ENCODE measurements at regions not wholly inside any gene's neighbourhood (a gene's known extent, or its start where the extent isn't known, plus 50 kb on each side); places are given as distances from the start of the nearest gene placed in this dataset.

- no peaks in the 10 kb centered on the region for H3K36me3 ChIP-seq (ENCODE audit: control insufficient read depth, insufficient read depth, low read length)
- ATAC-seq (ENCODE audit: low read depth in 2 of 2) (no peak), DNase-seq (no peak)
- no peaks in the 10 kb centered on the region for H3K4me1 Mint-ChIP-seq
- no peaks in the 10 kb centered on the region for H3K36me3 Mint-ChIP-seq
- no peak overlapping the region for H3K27ac Mint-ChIP-seq
- H3K4me3 ChIP-seq (ENCODE audit: low read depth, low read length): no peak overlapping the region
- peaks cover 0 to 4% of the 10 kb centered on the region in 2 experiments for H3K9me3 ChIP-seq (ENCODE audit: control insufficient read depth in 2 of 2, low read length in 2 of 2)
- no peak overlapping the region for H3K4me3 Mint-ChIP-seq
- H3K9me3 Mint-ChIP-seq: peaks cover 2 to 7% (median 5%) of the 10 kb centered on the region in 7 donors
- no peak overlapping the region for H3K27ac ChIP-seq (ENCODE audit: insufficient read depth, low read length, poor library complexity, severe bottlenecking)
- no peaks in the 10 kb centered on the region for H3K27me3 Mint-ChIP-seq
- H3K4me1 ChIP-seq (ENCODE audit: control insufficient read depth, insufficient read depth, low read length, poor library complexity, severe bottlenecking): no peaks in the 10 kb centered on the region
- H3K27me3 ChIP-seq (ENCODE audit: control insufficient read depth, insufficient read depth, low read length): no peaks in the 10 kb centered on the region
Observed at GRCh38 chr20:55478724-55479450, 526.4 kb downstream of the CBLN4 start.

GRCh38 chr20:55472704-55473103 lies 532.6 kb downstream of the CBLN4 start:
- no peaks in the 10 kb centered on the region for H3K27me3 ChIP-seq (ENCODE audit: control insufficient read depth, insufficient read depth, low read length)

GRCh38 chr20:55471052-55472006 lies 534.0 kb downstream of the CBLN4 start:
- H3K4me1 ChIP-seq (ENCODE audit: control insufficient read depth, insufficient read depth, low read length, poor library complexity, severe bottlenecking): no peaks in the 10 kb centered on the region
- no peaks in the 10 kb centered on the region for H3K27me3 Mint-ChIP-seq
- H3K9me3 Mint-ChIP-seq: peaks cover 2 to 10% (median 9%) of the 10 kb centered on the region in 7 donors
- H3K27me3 ChIP-seq (ENCODE audit: control insufficient read depth, insufficient read depth, low read length): no peaks in the 10 kb centered on the region
- peaks cover 2 to 5% of the 10 kb centered on the region in 2 experiments for H3K9me3 ChIP-seq (ENCODE audit: control insufficient read depth in 2 of 2, low read length in 2 of 2)
- H3K27ac ChIP-seq (ENCODE audit: insufficient read depth, low read length, poor library complexity, severe bottlenecking): no peak overlapping the region
- H3K36me3 ChIP-seq (ENCODE audit: control insufficient read depth, insufficient read depth, low read length): no peaks in the 10 kb centered on the region
- H3K4me3 ChIP-seq (ENCODE audit: low read depth, low read length): no peak overlapping the region
- ATAC-seq (ENCODE audit: low read depth in 2 of 2) (no peak), DNase-seq (no peak)
- H3K27ac Mint-ChIP-seq: no peak overlapping the region
- no peaks in the 10 kb centered on the region for H3K36me3 Mint-ChIP-seq
- H3K4me1 Mint-ChIP-seq: no peaks in the 10 kb centered on the region
- no peak overlapping the region for H3K4me3 Mint-ChIP-seq

More at GRCh38 chr20:55472704-55473103, 532.6 kb downstream of the CBLN4 start:
- no peak overlapping the region for H3K27ac Mint-ChIP-seq
- H3K9me3 Mint-ChIP-seq: peaks cover 2 to 11% (median 7%) of the 10 kb centered on the region in 7 donors
- ATAC-seq (ENCODE audit: low read depth in 2 of 2) (no peak), DNase-seq (no peak)
- no peaks in the 10 kb centered on the region for H3K27me3 Mint-ChIP-seq
- Histone ChIP-seq H3K4me3 (ENCODE audit: low read depth, low read length) (no peak overlapping the region), H3K9me3 (ENCODE audit: control insufficient read depth in 2 of 2, low read length in 2 of 2) (peaks cover 2 to 5% of the 10 kb centered on the region in 2 experiments), H3K27ac (ENCODE audit: insufficient read depth, low read length, poor library complexity, severe bottlenecking) (no peak overlapping the region), H3K4me1 (ENCODE audit: control insufficient read depth, insufficient read depth, low read length, poor library complexity, severe bottlenecking) (no peaks in the 10 kb centered on the region), H3K36me3 (ENCODE audit: control insufficient read depth, insufficient read depth, low read length) (no peaks in the 10 kb centered on the region)
- peak overlapping the region in 1 of 4 donors; percentile 47 for H3K4me3 Mint-ChIP-seq
- H3K36me3 Mint-ChIP-seq: no peaks in the 10 kb centered on the region
- no peaks in the 10 kb centered on the region for H3K4me1 Mint-ChIP-seq

GRCh38 chr20:55469074-55469473 lies 536.2 kb downstream of the CBLN4 start:
- no peaks in the 10 kb centered on the region for H3K27me3 ChIP-seq (ENCODE audit: control insufficient read depth, insufficient read depth, low read length)
- Mint-ChIP-seq H3K27me3 (no peaks in the 10 kb centered on the region), H3K36me3 (no peaks in the 10 kb centered on the region), H3K4me1 (no peaks in the 10 kb centered on the region), H3K9me3 (peaks cover 2 to 16% (median 10%) of the 10 kb centered on the region in 7 donors), H3K27ac (no peak overlapping the region), H3K4me3 (no peak overlapping the region)
- ATAC-seq (ENCODE audit: low read depth in 2 of 2): no peak
- no peak overlapping the region for H3K27ac ChIP-seq (ENCODE audit: insufficient read depth, low read length, poor library complexity, severe bottlenecking)
- peaks cover 4 to 5% of the 10 kb centered on the region in 2 experiments for H3K9me3 ChIP-seq (ENCODE audit: control insufficient read depth in 2 of 2, low read length in 2 of 2)
- DNase-seq: no peak
- no peaks in the 10 kb centered on the region for H3K4me1 ChIP-seq (ENCODE audit: control insufficient read depth, insufficient read depth, low read length, poor library complexity, severe bottlenecking)
- H3K4me3 ChIP-seq (ENCODE audit: low read depth, low read length): no peak overlapping the region
- no peaks in the 10 kb centered on the region for H3K36me3 ChIP-seq (ENCODE audit: control insufficient read depth, insufficient read depth, low read length)

- no peaks in the 10 kb centered on the region for H3K36me3 Mint-ChIP-seq
- H3K27me3 Mint-ChIP-seq: no peaks in the 10 kb centered on the region
- H3K4me1 ChIP-seq (ENCODE audit: control insufficient read depth, insufficient read depth, low read length, poor library complexity, severe bottlenecking): no peaks in the 10 kb centered on the region
- no peak overlapping the region for H3K4me3 Mint-ChIP-seq
- H3K27me3 ChIP-seq (ENCODE audit: control insufficient read depth, insufficient read depth, low read length): no peaks in the 10 kb centered on the region
- no peaks in the 10 kb centered on the region for H3K36me3 ChIP-seq (ENCODE audit: control insufficient read depth, insufficient read depth, low read length)
- H3K27ac ChIP-seq (ENCODE audit: insufficient read depth, low read length, poor library complexity, severe bottlenecking): no peak overlapping the region
- no peak overlapping the region for H3K27ac Mint-ChIP-seq
- peaks cover 1 to 11% (median 6%) of the 10 kb centered on the region in 7 donors for H3K9me3 Mint-ChIP-seq
- no peak for ATAC-seq (ENCODE audit: low read depth in 2 of 2)
- H3K4me1 Mint-ChIP-seq: no peaks in the 10 kb centered on the region
- H3K4me3 ChIP-seq (ENCODE audit: low read depth, low read length): no peak overlapping the region
- peaks cover 0 to 2% of the 10 kb centered on the region in 2 experiments for H3K9me3 ChIP-seq (ENCODE audit: control insufficient read depth in 2 of 2, low read length in 2 of 2)
- no peak for DNase-seq
Observed at GRCh38 chr20:55461519-55461918, 543.8 kb downstream of the CBLN4 start.

- Histone ChIP-seq H3K27ac (ENCODE audit: insufficient read depth, low read length, poor library complexity, severe bottlenecking) (no peak overlapping the region), H3K27me3 (ENCODE audit: control insufficient read depth, insufficient read depth, low read length) (no peaks in the 10 kb centered on the region), H3K4me3 (ENCODE audit: low read depth, low read length) (no peak overlapping the region), H3K9me3 (ENCODE audit: control insufficient read depth in 2 of 2, low read length in 2 of 2) (no peaks in the 10 kb centered on the region), H3K36me3 (ENCODE audit: control insufficient read depth, insufficient read depth, low read length) (no peaks in the 10 kb centered on the region), H3K4me1 (ENCODE audit: control insufficient read depth, insufficient read depth, low read length, poor library complexity, severe bottlenecking) (no peaks in the 10 kb centered on the region)
- Mint-ChIP-seq H3K4me3 (no peak overlapping the region), H3K27ac (no peak overlapping the region), H3K36me3 (no peaks in the 10 kb centered on the region), H3K4me1 (no peaks in the 10 kb centered on the region), H3K9me3 (peaks cover 0 to 12% (median 6%) of the 10 kb centered on the region in 7 donors), H3K27me3 (no peaks in the 10 kb centered on the region)
- ATAC-seq (ENCODE audit: low read depth in 2 of 2): no peak
- DNase-seq: no peak
Observed at GRCh38 chr20:55456316-55456940, 548.9 kb downstream of the CBLN4 start.

- Histone ChIP-seq H3K4me1 (ENCODE audit: control insufficient read depth, insufficient read depth, low read length, poor library complexity, severe bottlenecking) (no peaks in the 10 kb centered on the region), H3K36me3 (ENCODE audit: control insufficient read depth, insufficient read depth, low read length) (no peaks in the 10 kb centered on the region), H3K9me3 (ENCODE audit: control insufficient read depth in 2 of 2, low read length in 2 of 2) (peaks cover 0 to 2% of the 10 kb centered on the region in 2 experiments), H3K27me3 (ENCODE audit: control insufficient read depth, insufficient read depth, low read length) (no peaks in the 10 kb centered on the region), H3K4me3 (ENCODE audit: low read depth, low read length) (no peak overlapping the region), H3K27ac (ENCODE audit: insufficient read depth, low read length, poor library complexity, severe bottlenecking) (no peak overlapping the region)
- peaks cover 1 to 27% (median 12%) of the 10 kb centered on the region in 7 donors for H3K9me3 Mint-ChIP-seq
- no peak overlapping the region for H3K4me3 Mint-ChIP-seq
- DNase-seq: no peak
- H3K36me3 Mint-ChIP-seq: no peaks in the 10 kb centered on the region
- H3K4me1 Mint-ChIP-seq: no peaks in the 10 kb centered on the region
- no peaks in the 10 kb centered on the region for H3K27me3 Mint-ChIP-seq
- ATAC-seq (ENCODE audit: low read depth in 2 of 2): no peak
- no peak overlapping the region for H3K27ac Mint-ChIP-seq
Observed at GRCh38 chr20:55449091-55449490, 556.2 kb downstream of the CBLN4 start.

All from CD4-positive, CD25-positive, alpha-beta regulatory T cell (primary cell).